GM12873 (cell line): ENCODE measurements at regions not wholly inside any gene's neighbourhood (a gene's known extent, or its start where the extent isn't known, plus 50 kb on each side); places are given as distances from the start of the nearest gene placed in this dataset.

Source experiments
- TF ChIP-seq, protein P1 (sequence below): IDR thresholded peaks from 2 replicates; pipeline ENCODE4 v1.5.1; 2012; ENCODE audit warnings: low read depth, mild to moderate bottlenecking, moderate library complexity, low read length, control low read depth; ENCODE audit not compliant: insufficient read depth; ENCODE audit errors: missing control alignments

DNA sequence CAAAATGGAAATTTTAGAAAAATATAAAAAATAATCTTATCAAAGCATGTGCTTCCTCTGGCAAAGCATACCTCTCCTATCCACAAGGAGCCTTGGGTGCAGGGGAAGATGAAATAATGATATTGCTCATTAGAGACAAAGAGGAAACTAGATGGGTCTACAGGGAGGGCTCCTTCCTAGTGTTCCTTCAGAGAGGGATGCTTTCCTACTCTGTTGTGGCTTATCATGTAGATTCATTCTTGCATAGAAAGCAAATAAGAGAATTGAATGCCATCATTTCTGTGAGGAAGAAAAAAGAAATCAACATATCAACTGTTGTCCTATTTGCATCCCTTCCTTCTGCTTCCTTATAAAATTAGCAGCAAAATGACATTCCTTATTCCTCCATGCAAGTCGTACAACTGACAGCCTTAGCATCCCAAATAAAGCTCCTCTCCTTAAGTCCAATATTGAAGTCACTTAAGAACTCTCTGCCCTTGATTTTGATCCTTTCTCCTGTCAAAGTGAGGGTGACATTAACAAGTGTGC is 543.9 kb upstream of the PLXNA2 start:
- TF ChIP-seq, protein P1, sequence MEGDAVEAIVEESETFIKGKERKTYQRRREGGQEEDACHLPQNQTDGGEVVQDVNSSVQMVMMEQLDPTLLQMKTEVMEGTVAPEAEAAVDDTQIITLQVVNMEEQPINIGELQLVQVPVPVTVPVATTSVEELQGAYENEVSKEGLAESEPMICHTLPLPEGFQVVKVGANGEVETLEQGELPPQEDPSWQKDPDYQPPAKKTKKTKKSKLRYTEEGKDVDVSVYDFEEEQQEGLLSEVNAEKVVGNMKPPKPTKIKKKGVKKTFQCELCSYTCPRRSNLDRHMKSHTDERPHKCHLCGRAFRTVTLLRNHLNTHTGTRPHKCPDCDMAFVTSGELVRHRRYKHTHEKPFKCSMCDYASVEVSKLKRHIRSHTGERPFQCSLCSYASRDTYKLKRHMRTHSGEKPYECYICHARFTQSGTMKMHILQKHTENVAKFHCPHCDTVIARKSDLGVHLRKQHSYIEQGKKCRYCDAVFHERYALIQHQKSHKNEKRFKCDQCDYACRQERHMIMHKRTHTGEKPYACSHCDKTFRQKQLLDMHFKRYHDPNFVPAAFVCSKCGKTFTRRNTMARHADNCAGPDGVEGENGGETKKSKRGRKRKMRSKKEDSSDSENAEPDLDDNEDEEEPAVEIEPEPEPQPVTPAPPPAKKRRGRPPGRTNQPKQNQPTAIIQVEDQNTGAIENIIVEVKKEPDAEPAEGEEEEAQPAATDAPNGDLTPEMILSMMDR, result no peak

- TF ChIP-seq, protein P1, result no peak
Observed at GRCh38 chr1:208791456-208791855, 547.3 kb upstream of the PLXNA2 start.

GRCh38 chr1:208793861-208794345 is 549.7 kb upstream of the PLXNA2 start:
- TF ChIP-seq, protein P1, result no peak

DNA sequence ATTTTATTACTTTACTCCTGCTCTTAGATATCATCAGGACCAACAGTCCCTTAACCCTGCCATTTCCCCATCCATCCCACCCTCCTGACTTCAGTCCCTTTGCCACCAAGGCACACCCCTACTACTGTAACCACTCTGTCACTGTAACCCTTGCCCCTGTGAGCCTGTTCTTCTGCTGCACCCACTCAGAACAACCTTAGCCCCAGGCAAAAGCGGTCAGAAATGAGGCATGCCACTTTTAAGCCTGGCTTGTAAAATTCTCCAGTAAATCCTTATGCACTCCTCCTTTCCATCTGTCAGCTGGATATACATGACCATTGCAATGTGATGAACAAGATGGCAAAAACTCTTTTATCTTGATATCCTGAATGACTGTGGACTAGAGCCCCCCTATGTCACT is 555.0 kb upstream of the PLXNA2 start:
- TF ChIP-seq, protein P1, result no peak

DNA sequence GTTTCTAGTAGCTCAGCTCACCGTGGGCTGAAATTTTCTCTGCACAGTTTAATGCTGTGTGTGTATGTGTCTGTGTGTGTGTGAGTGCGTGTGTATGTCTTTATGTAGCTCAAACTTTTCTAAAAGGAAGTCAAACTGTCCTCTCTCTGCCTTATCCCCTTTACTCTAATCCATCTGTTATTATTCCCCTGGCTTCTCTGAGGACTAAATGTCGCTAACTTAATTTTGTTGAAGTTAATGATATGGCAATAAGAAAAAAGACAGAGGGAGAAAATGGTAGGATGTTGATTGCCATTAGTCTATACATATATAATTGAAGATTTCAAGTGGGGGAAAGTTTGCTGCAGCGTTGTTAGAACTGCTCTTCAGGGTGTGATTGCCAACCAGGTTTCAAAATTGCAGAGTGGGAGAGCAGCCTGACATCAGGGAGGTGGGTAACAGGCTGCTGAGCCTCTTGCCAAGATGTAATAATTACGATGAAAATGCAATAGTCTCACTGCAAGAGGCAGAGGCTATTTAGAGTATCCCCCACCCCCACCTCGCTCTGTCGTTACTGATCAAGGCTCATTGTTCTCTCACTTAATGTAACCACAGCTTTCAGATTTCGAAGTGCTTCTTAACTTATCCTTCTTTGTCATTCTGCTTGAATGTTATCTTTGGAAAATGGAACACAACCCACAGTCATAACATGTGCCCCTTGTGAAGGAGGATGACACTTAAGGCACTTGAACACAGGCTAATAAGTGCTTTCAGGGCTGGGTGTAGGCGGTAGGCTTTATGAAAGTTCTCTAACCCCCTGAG is 559.0 kb upstream of the PLXNA2 start:
- TF ChIP-seq, protein P1, result no peak

- TF ChIP-seq, protein P1, result no peak
Observed at GRCh38 chr1:208807446-208808127, 563.4 kb upstream of the PLXNA2 start.

DNA sequence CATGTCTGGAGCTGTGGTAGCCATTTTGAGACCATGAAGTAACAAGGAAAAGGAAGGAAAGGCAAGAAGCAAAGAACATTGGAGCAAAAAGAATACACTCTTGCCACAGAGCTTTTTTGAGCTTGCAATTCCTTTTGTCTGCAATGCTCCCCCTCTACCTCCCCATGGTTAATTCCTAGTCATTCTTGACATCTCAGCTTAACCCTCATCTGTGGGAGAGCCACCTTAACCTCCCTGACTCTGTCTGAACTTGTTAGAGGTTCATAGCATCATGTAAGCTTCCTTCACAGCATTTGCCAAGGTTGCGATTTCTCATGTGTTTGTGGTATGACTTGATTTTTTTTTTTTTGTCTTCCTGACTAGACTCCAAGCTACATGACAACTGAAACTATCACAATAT is 564.1 kb upstream of the PLXNA2 start:
- TF ChIP-seq, protein P1, result no peak
